SIG-M5 treated with dmso at 0.1 percent for 504 hours (cell line): ENCODE measurements at regions not wholly inside any gene's neighbourhood (a gene's known extent, or its start where the extent isn't known, plus 50 kb on each side); places are given as distances from the start of the nearest gene placed in this dataset.
"Not testable (repeated sequence)": the region's sequence is repeated elsewhere in the genome, so short reads cannot be mapped to it uniquely, and the experiment has no call there.

Source experiments
- DNase-seq: peaks from one replicate; lab custom pipeline; 2025; ENCODE audit not compliant: unreplicated experiment; lab: John Stamatoyannopoulos, UW

DNA sequence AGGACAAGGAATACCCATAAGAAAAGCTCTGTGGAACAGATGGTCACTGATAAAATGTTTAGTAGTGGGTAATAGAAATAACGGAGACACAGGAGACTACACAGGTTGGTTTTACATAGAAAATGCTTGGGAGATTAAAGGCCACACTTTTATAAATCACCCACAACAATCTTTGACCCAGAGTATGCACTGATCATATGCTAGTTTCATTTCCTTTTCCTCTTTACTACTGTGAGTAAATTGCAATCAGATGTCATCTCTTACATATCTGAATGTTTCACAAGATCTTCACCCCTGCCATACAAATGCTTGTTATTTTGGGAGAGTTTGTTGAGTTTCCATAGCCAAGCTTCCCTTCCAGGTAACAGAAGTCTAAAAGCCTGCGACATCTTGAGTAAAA, 978.4 kb upstream of the KLHL29 start:
- no peak for DNase-seq

DNA sequence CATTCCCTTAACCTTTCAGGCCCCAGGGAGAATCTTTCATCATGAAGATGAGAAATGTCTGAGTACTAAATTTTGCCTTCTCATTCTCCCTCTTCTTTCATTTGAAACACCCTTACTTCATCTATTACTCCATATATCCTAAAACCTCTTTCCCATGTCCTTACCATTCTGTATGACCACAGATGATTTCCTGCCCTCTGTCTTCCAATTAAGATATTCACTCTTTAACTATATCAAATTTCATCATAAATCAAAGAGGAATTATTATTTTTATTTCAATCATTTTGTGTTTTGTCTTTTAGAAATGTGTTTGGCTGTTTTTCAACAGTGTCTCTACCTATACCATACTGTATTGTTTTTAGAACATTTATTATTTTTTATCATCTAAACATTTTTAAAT, 964.9 kb upstream of the KLHL29 start:
- no peak for DNase-seq

DNA sequence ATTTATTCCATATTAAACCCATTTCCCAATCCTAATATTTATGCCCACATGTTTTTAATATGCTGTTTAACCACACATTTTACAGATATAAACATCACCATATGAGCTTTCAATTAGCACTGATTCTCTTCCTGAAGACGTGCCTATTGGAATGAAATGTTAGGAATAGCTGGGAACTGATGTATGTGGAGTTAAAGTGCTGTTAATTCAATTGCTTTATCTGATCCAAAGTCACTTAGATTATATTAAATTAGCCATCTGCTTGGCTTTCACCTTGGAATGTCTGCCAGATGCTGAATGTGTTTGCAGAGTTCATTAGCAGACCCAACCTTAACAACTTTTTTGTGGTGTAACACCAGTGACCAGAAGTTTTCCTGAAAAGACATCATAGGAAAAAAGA, 942.9 kb upstream of the KLHL29 start:
- no peak for DNase-seq

DNA sequence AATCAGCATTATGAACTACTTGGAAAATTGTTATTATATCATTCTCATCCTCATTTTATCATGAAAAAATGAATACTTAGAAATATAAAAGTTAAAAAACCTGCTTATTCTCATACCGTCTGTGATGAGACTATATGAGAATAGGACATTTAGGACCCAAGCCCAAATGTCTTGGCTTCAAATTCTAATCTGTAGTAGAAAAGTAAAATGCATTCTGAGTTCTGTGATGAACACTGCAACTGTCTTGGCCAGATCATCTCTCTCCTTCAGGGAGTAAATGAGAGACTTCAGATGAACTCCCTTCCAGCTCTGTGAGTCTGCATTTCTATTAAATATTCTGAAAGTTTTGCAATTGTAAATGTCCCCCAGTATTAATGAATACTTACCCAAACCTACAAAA, 940.7 kb upstream of the KLHL29 start:
- no peak for DNase-seq

DNA sequence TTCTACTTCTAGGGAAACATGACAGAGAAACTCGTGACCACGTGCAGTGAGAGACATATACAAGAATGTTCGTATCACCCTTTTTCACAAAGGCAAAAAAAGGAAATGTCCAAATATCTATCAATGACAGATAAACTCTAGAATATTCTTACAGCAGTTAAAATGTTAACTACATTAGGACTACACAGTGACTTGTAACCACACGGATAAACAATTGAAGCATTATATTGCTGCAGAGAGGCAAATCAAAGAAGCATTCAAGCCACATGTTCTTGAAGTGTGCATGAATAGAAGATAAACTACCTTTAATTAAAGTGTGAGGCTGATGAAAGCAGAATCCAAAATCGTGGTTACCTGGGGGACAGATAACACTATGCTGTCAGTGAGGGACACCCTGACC, 935.3 kb upstream of the KLHL29 start:
- DNase-seq, result no peak

DNA sequence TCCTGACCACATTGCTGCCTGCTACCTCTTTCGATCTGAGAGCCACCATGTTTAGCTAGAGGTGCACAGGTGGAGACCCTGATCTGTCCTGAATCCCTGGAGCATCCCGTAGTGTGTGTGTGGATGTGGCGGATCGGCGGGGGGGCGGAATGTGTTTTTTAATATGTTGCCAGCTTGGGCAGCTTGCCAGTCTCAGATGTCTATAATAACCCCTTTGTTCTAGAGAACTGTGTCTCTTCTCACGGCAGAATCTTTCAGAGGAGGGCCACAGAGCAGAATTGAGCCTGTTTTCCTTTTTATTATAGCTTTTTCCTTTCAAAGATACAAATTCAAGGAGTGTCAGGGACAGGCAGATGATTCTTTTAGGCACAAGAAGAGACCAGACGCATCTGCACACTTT, 934.1 kb upstream of the KLHL29 start:
- no peak for DNase-seq

DNA sequence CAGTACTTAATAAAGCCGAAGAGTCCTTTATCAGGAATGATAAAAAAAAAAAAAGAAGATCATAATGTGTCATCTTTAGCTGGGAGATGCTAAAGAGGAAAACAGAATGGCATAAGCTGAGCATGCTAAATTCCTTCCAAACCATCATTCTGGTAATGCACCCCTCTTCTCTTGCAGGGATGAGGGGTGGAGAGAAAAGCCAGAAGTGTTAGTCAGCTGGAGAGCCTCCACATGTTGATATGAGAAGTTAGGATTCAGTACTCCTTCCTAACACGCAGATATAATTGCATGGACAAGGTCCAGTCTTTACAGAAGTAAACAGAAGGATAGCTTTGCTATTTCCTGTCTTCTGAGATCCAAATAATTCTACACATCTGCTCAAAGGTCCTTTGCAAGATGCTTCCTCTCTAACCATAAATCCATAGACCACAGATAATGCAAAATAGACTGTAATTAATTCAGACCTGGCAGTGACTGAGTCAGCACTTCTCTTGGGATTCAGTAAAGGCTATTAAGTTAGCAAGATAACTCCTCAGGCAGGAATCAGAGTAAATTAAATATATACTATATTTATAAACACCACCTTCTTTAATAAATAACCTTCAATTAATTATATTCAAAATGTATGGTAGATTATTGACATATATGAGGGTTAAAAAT, 930.0 kb upstream of the KLHL29 start:
- DNase-seq, result no peak

DNA sequence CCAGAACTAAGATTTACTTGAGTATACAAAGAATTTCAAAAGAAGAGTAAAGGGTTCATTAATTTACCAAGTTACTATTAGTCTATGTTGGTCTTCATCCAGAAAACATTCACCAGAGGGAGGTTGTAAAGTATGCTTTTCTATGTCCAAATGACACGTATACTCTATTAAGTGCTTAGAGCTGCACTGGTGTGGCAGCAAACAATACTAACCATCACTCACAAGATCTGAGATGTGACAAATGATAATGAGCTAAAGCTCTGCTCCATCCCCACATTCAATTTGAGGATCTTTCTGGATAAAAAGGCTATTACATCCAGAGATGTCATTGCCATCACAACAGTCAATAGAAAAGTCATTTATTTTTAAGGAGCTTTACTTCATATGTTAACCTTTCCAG, 926.5 kb upstream of the KLHL29 start:
- no peak for DNase-seq

DNA sequence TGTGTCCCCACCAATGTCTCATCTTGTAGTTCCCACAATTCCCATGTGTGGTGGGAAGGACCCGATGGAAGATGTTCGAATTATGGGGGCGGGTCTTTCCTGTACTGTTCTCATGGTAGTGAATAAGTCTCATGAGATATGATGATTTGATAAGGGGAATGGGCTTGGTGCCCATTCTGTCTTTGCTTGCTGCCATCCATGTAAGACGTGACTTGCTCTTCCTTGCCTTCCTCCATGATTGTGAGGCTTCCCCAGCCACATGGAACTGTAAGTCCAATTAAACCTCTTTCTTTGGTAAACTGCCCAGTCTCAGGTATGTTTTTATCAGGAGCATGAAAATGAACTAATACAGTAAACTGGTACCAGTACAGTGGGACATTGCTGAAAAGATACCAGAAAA, 909.9 kb upstream of the KLHL29 start:
- DNase-seq, result not testable (repeated sequence)

DNA sequence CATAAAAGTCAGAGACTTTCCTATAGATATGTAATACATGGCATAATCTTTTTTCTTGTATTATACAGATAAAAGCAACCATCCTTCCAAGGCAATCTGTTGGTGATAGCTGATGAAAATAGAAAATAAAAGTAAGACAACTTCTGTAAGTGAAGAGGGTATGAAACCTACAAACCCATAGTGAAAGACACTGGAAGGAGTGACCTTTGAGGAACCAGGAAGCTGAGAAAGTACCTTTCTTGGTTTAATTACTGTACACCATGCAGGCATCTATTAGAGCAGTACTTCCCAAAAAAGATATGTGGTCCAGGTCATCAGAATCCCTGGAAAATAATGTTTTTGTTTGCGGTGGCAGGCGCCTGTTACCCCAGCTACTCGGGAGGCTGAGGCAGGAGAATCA, 906.6 kb upstream of the KLHL29 start:
- no peak for DNase-seq

DNA sequence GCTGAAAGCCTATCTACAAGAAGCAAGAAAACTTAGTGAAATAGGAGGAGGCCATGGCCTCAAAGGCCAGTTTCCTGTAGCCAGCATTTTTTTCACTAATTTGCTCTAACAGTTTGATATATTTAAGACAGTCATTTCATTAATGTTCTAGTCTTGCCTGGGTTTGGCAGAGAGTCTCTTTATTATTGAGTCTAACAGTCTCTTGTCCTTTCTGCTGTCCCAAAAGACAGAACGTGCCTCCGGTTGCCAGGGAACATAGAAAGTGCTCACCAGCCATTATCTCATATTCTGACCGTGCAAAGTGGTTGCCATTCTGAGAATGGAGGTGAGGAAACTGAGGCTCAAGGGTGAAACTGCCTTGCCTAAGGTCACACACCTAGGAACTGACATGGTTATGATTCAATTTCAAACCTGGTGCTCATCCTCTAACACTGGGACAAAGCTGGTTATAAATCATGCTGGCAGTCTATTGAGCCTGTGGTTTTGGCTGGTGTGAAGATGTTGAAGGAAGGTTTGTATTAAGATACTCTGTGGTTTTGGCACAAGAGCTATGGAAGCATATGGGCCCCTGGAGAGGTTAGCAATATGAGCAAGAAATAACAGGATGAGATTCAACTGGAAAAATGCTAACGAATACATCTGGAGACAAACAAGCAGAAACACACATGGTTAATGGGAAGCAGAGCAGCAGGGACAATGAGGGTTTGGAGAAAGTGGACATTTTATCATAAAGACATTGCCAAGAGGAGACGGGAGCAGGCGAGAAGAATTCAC, 903.3 kb upstream of the KLHL29 start:
- no peak for DNase-seq

DNA sequence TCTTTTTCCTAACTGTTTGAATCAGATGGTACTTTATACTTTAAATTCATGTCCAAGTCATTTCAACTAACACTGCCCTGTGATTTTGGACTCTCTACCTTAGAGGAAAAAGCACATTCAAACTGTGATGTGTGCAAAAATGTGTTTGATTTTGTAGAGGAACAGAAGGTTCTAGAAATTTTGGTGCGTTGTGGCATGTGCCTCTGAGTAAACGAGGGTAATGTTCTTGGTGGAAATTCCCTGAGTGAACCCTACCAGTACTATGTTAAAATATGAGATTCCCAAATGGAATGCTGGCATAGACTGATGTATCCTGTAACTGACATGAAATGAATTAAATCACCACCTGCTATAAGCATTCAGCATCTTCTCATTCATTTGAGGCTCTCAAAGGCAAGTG, 901.9 kb upstream of the KLHL29 start:
- no peak for DNase-seq

DNA sequence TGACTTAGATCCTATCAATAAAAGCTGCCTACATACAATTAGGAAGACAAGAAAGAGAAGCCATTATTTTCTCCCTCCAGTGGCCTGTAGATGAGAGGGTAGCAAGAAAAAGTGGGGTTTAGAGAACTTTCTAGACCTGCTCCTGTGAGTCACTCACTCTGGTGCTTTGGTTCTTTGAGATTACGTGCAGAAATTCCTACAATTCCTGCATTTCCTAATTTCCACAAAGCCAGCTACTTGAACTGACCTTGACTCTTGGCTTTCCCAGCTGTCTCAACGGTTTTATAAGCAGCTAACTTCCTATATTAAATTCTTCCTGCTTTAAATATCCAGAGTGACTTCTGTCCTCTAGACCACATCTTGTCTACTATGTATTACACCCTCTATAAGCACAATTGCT, 899.5 kb upstream of the KLHL29 start:
- DNase-seq, result no peak

DNA sequence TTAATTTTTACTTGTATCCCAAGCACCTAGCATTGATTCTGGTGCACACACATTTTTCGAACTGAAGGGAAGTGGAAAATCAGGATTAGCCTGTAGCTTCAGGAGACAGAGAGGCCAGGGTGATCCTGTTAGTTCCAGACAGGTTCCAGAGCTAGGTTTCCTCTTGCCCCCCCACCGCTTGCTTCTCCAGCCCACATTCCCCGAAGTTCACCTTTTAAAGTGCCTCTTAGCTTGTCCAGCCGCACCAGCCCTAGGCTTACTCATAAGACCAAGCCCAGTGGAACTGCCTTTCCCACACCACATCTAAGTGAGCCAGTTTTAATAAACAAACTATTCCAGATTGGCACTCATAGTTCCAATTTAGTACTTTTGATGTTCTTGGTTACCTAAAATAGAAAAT, 898.6 kb upstream of the KLHL29 start:
- DNase-seq, result no peak

DNA sequence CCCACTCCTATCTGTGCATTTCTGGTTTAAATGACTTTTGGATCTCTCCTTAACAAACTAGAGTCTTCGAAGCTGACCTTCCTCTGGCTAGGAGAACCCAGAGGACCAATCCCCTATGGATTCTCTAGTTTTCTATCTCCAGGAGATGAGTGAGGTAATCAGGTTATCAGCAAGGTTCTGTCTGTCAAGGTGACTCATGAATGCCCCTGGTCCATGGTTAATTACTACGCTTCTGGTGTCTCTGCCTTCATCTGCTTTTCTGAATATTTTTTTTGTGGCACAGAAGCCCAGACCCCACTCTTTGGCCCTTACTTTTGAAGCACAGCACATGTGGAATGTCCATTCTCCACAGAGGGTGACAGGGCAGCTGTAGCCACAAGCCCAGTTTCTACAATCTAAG, 897.9 kb upstream of the KLHL29 start:
- DNase-seq, result no peak

DNA sequence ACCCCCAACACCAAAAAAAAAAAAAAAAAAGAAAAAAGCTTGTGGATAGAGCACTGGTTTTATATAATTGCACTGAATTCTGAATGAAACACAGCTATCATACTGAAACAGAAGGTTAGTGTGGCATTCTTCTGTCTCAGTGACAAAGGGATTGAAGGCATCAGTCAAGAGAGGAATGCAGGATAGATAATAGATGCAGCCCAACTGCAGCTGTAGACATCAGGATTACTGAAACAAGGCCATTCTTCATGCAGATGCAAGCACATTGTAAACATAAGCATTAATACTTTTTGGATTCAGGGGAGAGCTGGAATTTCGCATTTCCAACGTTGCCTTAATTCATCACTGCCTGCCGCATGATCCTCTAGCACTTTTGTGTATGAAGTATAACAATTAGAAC, 897.4 kb upstream of the KLHL29 start:
- no peak for DNase-seq

DNA sequence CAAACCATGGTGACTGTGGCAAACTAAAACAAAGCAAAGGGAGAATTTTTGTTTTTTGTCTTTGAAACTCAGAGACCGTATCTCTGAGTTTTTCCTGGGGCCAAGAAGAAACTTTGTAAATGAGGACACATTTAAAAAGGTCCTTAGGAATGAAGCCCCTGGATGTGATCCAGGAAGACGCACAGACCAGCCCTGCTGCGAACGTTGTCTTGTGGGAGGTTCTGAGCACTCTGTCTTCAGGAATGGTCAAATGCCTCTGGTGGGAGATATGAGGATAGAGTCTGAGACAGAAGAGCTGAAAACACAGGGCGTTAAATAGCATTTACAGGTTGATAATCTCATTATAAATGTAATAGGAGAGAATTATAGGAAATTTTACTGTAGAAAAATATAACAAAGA, 893.5 kb upstream of the KLHL29 start:
- DNase-seq, result no peak

DNA sequence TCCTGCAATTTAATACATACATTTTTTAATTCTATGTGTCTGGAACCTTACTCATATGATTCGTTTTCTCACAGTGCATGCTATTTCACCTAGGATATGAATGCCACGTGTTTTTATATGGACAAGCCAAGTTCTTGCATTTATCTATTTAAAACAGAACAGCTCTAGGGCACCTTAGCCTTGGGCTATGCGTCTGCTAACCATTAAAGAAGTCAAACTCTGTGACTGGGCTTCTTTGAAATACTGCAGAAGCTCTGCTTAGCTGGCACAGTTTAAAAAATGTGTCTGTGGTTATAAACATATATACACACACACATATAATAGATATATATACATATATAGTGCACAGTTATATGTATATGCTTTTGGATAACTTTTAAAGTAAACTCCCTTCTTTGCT, 890.8 kb upstream of the KLHL29 start:
- no peak for DNase-seq

DNA sequence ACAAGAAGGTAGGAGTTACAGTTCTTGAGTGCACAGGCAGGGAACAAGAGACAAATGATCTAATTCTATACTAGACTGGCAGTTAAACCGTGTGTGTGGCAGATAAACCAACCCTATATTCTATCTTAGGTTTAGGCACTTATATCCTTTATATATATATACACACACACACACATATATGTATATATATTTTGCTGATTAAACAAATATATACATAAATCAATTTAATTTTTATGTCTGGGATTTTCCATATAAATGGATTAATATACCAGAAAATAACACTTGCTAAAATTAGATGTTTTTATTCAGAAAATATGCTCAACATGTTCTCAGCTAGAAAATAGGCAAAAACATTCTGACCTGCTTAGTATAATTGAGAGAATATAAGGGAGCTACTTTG, 887.9 kb upstream of the KLHL29 start:
- DNase-seq, result no peak

DNA sequence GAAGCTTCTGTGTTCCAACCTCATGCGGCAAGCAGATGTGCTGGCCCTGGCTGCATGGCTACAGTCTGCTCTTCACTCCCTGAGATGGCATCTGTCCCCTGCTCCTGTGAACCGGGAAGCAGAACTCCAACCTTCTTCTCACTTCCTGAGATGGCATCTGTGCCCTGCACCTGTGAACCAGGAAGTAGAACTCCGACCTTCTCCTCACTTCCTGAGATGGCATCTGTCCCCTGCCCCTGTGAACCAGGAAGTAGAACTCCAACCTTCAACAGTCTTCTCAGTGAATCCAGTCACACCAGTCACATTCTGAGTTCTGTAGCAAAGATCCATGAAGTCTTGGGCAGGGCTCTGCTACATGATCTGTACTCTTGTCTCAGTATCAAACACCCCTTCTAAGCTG, 887.2 kb upstream of the KLHL29 start:
- no peak for DNase-seq

DNA sequence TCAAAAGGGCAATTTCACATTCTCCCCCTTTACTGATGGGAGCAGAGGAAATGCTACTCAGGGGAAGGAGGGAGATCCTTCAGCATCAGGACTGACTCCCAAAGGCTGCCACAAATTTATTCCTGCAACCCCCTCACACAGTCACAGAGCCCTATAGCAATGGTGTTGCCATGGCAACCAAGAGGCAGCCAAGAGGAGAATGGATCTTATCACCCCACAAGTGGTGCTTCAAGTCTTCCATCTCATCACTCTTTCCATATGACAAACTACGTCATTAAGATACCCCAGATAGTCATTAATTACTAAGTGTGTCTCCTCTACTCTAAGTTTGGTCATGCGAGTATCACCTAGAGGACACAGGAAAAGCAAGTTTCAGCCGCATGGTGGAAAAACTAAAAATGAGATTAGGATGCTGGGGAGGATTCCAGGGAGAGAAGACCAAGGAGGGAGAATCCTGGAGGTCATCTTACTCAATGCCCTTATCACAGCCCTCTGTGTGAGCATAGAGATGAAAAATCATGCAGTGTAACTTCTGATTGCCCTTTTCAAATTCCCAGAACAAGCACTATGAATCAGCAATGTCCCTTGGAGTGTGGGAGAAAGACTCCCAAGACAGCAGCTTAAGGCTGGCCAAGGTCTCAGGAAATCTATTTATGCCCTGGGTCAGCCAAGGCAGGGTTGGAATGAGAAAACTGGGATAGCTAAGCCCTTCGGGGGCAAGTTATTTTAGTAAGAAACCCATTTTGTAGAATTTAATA, 885.7 kb upstream of the KLHL29 start:
- DNase-seq, result no peak

DNA sequence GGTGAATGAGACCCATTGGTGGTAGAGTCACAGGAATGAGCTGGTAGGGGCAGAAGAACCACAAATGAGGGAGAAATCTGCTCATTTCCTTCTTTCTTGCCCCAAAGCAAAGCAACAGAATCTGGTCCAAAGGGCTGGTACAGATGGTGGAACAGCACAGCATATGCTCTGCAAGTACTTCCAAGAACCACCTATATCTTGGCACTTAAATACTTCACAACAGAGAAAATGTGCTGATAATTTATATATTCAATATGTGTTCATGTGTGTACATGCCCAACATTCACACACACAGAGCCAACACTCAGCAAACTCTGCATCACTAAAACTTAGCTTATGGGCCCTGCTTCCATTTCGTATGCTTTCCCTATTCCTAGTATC, 884.4 kb upstream of the KLHL29 start:
- no peak for DNase-seq
